Thyroid gland (tissue), 4 donors: ENCODE measurements at regions not wholly inside any gene's neighbourhood (a gene's known extent, or its start where the extent isn't known, plus 50 kb on each side); places are given as distances from the start of the nearest gene placed in this dataset.

Experiments used
- DNase-seq, 2 donors: peaks; one replicate each; pipeline ENCODE4 v3.0.0-alpha.2; 2019
- H3K27ac ChIP-seq, 3 donors: fragments of 200-600 bp; sonication (generic); 1 replicate in 2 of 3; 2 replicates in 1 of 3; pipeline ENCODE4 v1.5.1; 2016 to 2019; ENCODE audit warnings: mild to moderate bottlenecking in 1 of 3, moderate library complexity in 1 of 3
- H3K27me3 ChIP-seq: fragments of 200-600 bp; sonication (generic); one replicate; pipeline ENCODE4 v1.5.1; 2019
- H3K36me3 ChIP-seq, 2 donors: fragments of 200-600 bp; sonication (generic); one replicate each; pipeline ENCODE4 v1.5.1; 2016 to 2019
- H3K4me1 ChIP-seq, 2 donors: fragments of 200-600 bp; sonication (generic); one replicate each; pipeline ENCODE4 v1.5.1; 2017 to 2019
- H3K4me3 ChIP-seq, 3 donors: fragments of 200-600 bp; sonication (generic); replicated peaks in 1 of 3; 1 replicate in 2 of 3; 2 replicates in 1 of 3; pipeline ENCODE4 v1.5.1; 2016; ENCODE audit warnings: mild to moderate bottlenecking in 1 of 3
- H3K9me3 ChIP-seq: fragments of 200-600 bp; sonication (generic); one replicate; pipeline ENCODE4 v1.5.1; 2017
- POLR2A ChIP-seq, 2 donors: fragments of 450-650 bp; IDR thresholded peaks; one replicate each; pipeline ENCODE4 v1.6.1; 2017; ENCODE audit warnings: antibody characterized with exemption in 2 of 2, mild to moderate bottlenecking in 2 of 2, moderate library complexity in 1 of 2
- WGBS, 2 donors: methylation state at CpG; one replicate each; pipeline ENCODE4 v1.1.5; 2017; 5-methylcytosine and 5-hydroxymethylcytosine counted together
- intact Hi-C: fragments of 100-400 bp; cut with DNase I; formaldehyde crosslinking; loops from one replicate; pipeline ENCODE4 v1.15.1; 2023
- TF ChIP-seq, protein P1 (sequence below), 6 experiments: fragments of 200-600 bp in 3 of 6; fragments of 450-650 bp in 3 of 6; sonication (generic) in 3 of 6; IDR thresholded peaks; one replicate each; pipeline ENCODE4 v1.5.1; 2016 to 2019; ENCODE audit warnings: antibody characterized with exemption in 6 of 6, mild to moderate bottlenecking in 2 of 6, inconsistent platforms in 1 of 6, moderate library complexity in 1 of 6

DNA sequence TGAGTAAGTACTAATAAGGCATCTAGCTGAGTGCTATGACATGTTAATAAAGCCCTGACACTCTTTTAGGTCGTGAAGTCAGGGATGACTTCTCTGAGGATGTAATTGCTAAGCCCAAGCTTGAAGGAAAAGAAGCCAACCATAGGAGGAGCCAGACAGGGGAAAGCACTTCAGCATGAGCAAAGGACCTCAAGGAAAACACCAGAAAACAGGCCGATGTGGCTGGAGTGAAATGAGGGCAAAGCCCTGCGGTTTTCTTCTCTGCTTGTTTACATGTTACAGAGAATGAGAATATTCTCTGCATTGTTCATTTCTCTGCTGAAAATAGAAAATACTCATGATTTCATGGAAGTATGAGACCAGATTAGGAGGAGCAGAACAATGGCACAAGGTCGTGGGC is 112.5 kb upstream of the ARHGAP28 start:
- Histone ChIP-seq H3K4me1 (no peaks in the 10 kb centered on the region), H3K9me3 (no peaks in the 10 kb centered on the region), H3K27me3 (no peaks in the 10 kb centered on the region), H3K4me3 (no peak overlapping the region), H3K27ac (no peak overlapping the region), H3K36me3 (no peaks in the 10 kb centered on the region)
- intact Hi-C loops, result no loop called here
- 62 to 73% methylated on average over 4 of the region's 4 CpGs for WGBS, 2 donors
- DNase-seq, result no peak
- TF ChIP-seq, protein P1, sequence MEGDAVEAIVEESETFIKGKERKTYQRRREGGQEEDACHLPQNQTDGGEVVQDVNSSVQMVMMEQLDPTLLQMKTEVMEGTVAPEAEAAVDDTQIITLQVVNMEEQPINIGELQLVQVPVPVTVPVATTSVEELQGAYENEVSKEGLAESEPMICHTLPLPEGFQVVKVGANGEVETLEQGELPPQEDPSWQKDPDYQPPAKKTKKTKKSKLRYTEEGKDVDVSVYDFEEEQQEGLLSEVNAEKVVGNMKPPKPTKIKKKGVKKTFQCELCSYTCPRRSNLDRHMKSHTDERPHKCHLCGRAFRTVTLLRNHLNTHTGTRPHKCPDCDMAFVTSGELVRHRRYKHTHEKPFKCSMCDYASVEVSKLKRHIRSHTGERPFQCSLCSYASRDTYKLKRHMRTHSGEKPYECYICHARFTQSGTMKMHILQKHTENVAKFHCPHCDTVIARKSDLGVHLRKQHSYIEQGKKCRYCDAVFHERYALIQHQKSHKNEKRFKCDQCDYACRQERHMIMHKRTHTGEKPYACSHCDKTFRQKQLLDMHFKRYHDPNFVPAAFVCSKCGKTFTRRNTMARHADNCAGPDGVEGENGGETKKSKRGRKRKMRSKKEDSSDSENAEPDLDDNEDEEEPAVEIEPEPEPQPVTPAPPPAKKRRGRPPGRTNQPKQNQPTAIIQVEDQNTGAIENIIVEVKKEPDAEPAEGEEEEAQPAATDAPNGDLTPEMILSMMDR (IDR thresholded peaks at IDR 0.05), result no peak
- TF ChIP-seq POLR2A (IDR thresholded peaks at IDR 0.05), result no peak

DNA sequence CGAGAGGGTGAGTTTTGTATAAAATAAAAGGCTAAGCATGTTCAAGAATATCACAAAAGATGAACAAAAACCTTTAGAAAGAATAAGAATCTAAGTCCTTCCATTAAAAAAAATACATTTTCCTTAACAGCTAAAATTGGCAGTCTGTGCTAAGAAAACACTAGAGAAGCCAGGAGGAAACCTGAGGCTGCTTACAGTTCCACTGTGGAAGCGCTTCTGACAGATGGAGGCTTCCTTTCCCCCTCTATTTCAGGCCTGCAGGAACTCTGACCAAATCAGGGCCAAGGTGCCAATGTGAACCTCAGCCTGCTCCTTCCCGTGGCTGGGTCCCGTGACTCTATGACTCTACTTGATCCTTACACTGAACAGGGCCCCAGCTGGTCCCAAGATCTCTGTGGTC is 108.1 kb upstream of the ARHGAP28 start:
- no peak overlapping the region for H3K27ac ChIP-seq
- WGBS, 2 donors, result 85 to 88% methylated on average over 4 of the region's 4 CpGs
- no peaks in the 10 kb centered on the region for H3K9me3 ChIP-seq
- H3K27me3 ChIP-seq, result no peaks in the 10 kb centered on the region
- no peak overlapping the region for H3K4me3 ChIP-seq
- TF ChIP-seq, protein P1 (IDR thresholded peaks at IDR 0.05), result no peak
- TF ChIP-seq POLR2A (IDR thresholded peaks at IDR 0.05), result no peak
- intact Hi-C loops, result no loop called here
- peaks cover 0 to 18% of the 10 kb centered on the region in 2 donors for H3K4me1 ChIP-seq
- no peaks in the 10 kb centered on the region for H3K36me3 ChIP-seq
- DNase-seq, result no peak

DNA sequence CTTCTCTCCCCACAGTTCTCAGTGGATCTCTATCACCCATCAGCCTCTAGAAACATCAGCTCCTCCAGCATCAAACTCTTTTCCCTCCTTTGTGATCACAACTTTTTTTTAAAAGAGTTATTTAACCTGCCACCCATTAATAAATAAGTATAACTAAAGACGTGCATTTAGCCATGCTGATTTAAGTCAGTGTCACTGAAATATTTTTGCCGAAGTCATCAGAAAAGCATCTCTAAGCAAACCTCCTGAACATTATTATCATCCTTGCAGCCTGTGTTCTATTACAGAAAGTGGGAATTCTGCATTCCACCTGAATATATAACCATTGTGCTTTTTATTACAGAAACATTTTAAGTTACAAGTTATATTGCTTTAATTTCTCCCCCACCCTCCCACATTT is 106.2 kb upstream of the ARHGAP28 start:
- H3K27ac ChIP-seq, result no peak overlapping the region
- intact Hi-C loops, result no loop called here

DNA sequence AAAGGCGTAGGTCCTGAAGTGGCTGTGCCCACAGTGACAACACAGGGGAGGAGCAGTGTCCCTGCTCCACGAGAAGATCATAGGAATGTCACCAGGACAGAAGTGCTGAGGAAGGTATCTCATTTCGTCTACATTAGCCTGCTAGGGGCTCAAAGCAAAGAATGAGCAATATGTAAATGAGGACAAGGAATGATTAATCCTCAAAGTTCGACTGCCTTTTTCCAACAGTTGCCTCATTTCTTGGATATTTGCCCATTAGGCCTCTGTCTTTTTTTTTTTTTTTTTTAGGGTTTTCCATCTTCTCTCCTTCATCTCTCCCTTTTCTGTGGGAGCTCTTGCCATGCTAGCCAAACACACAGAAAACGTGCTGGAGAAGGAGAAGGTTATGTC is 105.2 kb upstream of the ARHGAP28 start:
- H3K4me3 ChIP-seq, result no peak overlapping the region
- peaks cover 0 to 20% of the 10 kb centered on the region in 2 donors for H3K4me1 ChIP-seq
- intact Hi-C loops, result no loop called here
- 61 to 69% methylated on average over 5 of the region's 5 CpGs for WGBS, 2 donors
- H3K9me3 ChIP-seq, result no peaks in the 10 kb centered on the region
- H3K27ac ChIP-seq, result peak overlapping the region in 2 of 3 donors; percentile 13 to 30
- DNase-seq, result no peak
- H3K36me3 ChIP-seq, result no peaks in the 10 kb centered on the region
- TF ChIP-seq, protein P1 (IDR thresholded peaks at IDR 0.05), result no peak
- no peak for TF ChIP-seq POLR2A (IDR thresholded peaks at IDR 0.05)
- H3K27me3 ChIP-seq, result no peaks in the 10 kb centered on the region

More for the DNA sequence above, 106.2 kb upstream of the ARHGAP28 start:
- H3K4me3 ChIP-seq, result no peak overlapping the region
- H3K9me3 ChIP-seq, result no peaks in the 10 kb centered on the region
- WGBS, 2 donors, result 87 to 90% methylated on average over 2 of the region's 2 CpGs
- H3K4me1 ChIP-seq, result peaks cover 0 to 20% of the 10 kb centered on the region in 2 donors
- no peak for DNase-seq
- TF ChIP-seq POLR2A (IDR thresholded peaks at IDR 0.05), result no peak
- TF ChIP-seq, protein P1 (IDR thresholded peaks at IDR 0.05), result no peak
- no peaks in the 10 kb centered on the region for H3K27me3 ChIP-seq
- no peaks in the 10 kb centered on the region for H3K36me3 ChIP-seq

DNA sequence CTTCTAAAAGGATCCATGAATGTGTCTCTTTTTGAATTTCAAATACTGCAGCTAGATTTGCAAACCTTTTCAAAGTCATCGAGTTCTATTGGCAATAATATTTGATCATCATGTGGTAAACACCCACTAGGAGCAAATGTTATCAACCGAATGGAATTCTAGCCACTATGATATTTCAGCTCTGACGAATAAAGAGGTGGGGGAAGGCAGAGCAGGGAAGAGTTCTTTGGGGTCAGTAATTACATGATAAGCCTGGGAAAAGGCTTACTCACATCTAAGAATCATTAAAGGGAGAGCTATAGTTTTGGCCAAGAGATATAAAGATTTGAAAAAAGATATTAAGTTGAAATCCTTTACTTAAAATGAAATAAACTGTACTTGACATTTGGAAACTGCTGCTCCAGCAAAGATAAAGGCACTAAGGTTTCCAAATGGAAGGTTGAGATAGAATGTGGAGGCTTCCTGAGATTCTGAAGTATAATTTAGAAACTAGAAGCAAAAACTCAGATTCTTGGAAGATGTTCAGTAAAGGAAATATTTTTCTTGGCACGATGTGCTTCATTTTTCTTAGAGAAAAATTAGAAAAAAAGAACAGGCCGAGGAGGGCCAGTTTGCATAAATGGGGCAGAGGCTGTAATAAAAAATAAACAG is 104.7 kb upstream of the ARHGAP28 start:
- H3K9me3 ChIP-seq, result no peaks in the 10 kb centered on the region
- TF ChIP-seq, protein P1 (IDR thresholded peaks at IDR 0.05), result no peak
- TF ChIP-seq POLR2A (IDR thresholded peaks at IDR 0.05), result no peak
- H3K4me1 ChIP-seq, result peaks cover 0 to 20% of the 10 kb centered on the region in 2 donors
- WGBS, 2 donors, result 62 to 64% methylated on average over 5 of the region's 5 CpGs
- H3K36me3 ChIP-seq, result no peaks in the 10 kb centered on the region
- H3K27ac ChIP-seq, result peak overlapping the region in 2 of 3 donors; percentile 13 to 30
- no peak overlapping the region for H3K4me3 ChIP-seq
- intact Hi-C loops, result no loop called here
- H3K27me3 ChIP-seq, result no peaks in the 10 kb centered on the region
- DNase-seq, result no peak
